Cerebellar cortex (tissue), 1 donor: ENCODE measurements at regions not wholly inside any gene's neighbourhood (a gene's known extent, or its start where the extent isn't known, plus 50 kb on each side); places are given as distances from the start of the nearest gene placed in this dataset.

Experiments
- DNase-seq: peaks from one replicate; pipeline ENCODE4 v3.0.0-alpha.2; 2015; ENCODE audit warnings: low spot score

- DNase-seq = peak; percentile 41
Measured at GRCh38 chr15:89399238-89400115, 64.9 kb upstream of the POLG start.

GRCh38 chr15:89398896-89399237 lies 64.2 kb upstream of the POLG start:
- DNase-seq = no peak

- no peak for DNase-seq
Measured at GRCh38 chr15:89397653-89398023, 63.0 kb upstream of the POLG start.

DNA sequence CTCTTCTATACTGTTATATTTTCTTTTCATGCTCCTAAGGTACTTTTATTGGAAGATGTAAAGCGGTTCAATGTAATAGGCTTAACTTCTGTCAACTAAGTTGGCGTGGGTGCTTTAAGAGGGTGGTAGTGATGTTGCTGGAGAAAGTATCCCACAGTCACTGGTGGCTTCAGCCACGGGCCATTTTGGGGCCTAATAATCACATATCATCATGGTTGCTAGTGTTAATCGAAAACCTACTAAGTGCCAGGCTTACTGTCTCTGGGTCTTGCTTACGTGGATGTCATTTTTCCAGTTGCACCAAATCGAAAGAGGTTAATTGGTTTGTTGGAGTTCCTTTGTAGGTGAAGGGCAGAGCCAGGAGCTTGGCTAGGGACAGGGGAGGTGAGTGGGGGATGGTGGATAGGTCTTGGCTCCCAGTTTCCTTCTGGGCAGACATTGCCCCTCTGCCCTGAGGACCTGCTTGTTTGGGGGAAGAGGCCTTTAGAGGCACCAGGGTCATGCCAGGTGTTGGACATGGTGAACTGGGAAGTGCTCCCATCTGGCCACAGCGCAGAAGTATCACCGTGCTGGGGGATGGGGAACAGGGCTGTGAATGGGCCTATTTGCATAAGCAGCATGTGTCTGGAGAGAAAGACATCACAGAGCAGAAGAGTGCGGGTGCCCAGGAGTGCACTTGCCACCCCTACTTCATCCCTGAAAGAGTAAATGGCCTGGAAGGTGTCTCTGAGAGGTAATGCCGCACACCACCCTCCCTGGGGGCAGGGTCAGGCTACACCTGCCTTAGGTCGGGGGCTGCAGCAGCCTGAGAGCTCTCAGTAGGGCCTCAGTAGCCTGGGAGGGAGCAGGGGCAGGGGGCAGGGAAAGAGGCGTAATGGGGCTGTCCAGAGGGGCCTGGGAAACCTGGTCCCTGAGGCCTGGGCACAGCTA lies 62.4 kb upstream of the POLG start:
- no peak for DNase-seq

GRCh38 chr15:89395996-89396395 lies 61.4 kb upstream of the POLG start:
- DNase-seq = no peak

DNA sequence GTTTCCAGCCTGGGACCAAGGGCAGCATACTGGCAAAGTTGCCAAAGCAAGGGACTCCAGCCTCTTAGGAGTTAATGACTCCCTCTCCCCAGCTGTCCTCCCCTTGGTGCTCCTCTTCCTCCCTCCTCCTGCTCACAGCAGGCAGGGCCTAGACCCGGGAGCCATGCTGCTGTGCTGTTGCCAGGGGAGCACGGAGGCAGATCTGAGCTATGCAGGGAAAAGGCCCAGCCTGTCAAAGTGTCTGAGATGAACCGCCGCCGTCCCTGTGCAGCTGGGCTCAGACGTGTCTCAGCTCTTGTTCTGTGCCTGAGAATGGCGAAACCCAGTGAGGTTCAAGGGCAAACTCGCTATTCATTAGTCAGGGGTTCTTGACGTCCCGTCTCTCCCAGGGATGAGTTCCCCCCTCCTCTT lies 60.8 kb upstream of the POLG start:
- no peak for DNase-seq

- no peak for DNase-seq
Measured at GRCh38 chr15:89395031-89395430, 60.4 kb upstream of the POLG start.

DNA sequence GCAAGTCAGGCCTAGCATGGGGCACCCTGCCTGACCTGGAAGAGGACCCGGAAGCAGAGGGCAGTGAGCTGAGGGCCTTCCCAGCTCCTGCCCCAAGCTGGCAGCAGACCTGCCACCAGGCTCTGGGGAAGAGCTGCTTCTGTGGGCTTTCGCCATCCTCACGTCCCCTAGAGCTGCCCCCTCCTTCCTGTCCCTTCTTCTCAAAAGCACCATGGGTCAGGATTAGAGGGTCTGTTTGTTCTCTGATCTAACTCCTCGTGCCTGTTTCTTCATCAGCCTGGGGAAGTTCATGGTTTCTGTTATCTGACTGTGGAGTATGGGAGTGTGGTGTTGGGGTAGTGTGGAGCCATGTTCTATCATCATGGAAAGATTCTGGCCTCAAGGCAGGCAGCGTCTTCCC lies 58.4 kb upstream of the POLG start:
- DNase-seq = no peak

DNA sequence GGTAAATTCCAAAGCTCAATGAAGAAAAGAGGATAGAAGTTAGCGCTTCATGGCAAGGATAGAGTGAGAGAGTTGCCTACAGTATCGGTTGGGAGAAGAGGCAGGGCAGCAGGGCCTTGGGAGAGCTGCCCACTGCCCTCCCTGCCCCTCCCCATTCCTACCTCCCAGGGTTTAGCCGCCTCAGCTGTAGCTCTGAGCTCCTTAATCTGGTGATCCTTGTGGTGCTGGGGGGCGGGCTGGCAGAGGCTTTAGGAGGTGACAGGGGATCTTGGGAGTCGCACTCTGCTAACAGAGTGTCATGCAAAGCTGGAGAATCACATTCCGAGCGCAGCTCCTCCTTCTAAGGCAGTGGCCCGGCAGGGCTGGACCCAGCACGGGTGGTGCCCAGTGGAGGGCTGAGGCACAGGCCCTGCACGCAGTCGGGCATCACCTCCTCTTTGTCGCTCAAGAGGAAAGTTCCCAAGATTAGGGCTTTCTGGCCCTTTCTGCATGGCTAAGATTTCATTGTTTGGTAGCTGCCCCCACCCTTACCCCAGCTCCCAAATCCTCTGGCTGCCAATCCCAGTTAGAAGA lies 57.1 kb upstream of the POLG start:
- no peak for DNase-seq

- DNase-seq = no peak
Measured at GRCh38 chr15:89389841-89390603, 55.4 kb upstream of the POLG start.

- DNase-seq = no peak
Measured at GRCh38 chr15:89387140-89387903, 52.7 kb upstream of the POLG start.

DNA sequence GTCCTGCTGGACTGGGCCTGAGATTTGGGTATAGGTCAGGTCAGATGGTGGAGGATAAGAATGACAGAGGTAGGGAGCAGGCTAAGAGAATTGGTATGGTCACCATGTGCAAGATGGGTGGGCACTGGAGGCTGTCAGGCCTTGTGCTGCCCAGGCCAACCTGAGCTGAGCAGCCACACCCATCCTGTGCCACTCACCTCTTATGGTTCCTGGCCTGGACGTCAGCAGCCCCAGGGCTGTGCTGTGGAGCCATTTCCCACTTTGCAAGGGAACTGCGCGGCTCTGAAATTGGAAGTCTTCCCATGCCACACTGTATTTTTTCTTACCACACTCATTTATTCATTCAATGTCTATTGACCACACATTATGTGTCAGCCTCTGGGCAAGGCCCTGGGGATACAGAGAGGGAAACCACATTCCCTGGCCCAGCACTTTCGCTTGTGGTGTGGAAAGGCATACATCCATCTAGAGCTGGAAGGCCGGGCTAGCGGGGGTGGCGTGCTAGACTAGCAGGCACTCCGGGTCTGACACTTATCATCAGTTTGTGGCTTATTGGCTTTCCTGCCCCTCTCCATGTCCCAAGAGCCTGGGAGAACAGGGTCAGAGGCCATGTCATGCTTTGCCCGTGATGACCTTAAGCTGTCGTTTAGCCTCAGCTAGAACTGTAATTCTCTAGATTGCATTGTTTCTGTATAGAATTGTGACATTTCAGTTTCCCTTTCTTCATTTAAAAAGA lies 51.1 kb upstream of the POLG start:
- no peak for DNase-seq
